Activated CD4-positive, alpha-beta memory T cell treated with anti-CD3 and anti-CD28 coated beads for 36 hours (primary cell): ENCODE measurements at regions not wholly inside any gene's neighbourhood (a gene's known extent, or its start where the extent isn't known, plus 50 kb on each side); places are given as distances from the start of the nearest gene placed in this dataset.

Experiments
- CTCF ChIA-PET: fragments of 350-600 bp; sonication (Branson Sonifier 250); formaldehyde crosslinking; loops from one replicate; lab custom pipeline; 2021; ENCODE audit warnings: antibody characterized with exemption, inconsistent platforms; lab: Charles Lee
- POLR2A ChIA-PET: fragments of 350-600 bp; sonication (Branson Sonifier 250); formaldehyde crosslinking; loops from one replicate; lab custom pipeline; 2021; ENCODE audit warnings: antibody characterized with exemption; lab: Charles Lee
- DNase-seq: peaks from one replicate; pipeline ENCODE4 v3.0.0-alpha.2; 2020
- H3K27ac Mint-ChIP-seq: one replicate; pipeline ENCODE4 v1.8.0; 2021; ENCODE audit warnings: mixed read lengths
- H3K27me3 Mint-ChIP-seq: one replicate; pipeline ENCODE4 v1.8.0; 2021; ENCODE audit warnings: mixed read lengths
- H3K36me3 Mint-ChIP-seq: one replicate; pipeline ENCODE4 v1.8.0; 2021; ENCODE audit warnings: mixed read lengths
- H3K4me1 Mint-ChIP-seq: one replicate; pipeline ENCODE4 v1.8.0; 2021; ENCODE audit warnings: low read depth, mixed read lengths
- H3K4me3 Mint-ChIP-seq: one replicate; pipeline ENCODE4 v1.8.0; 2021; ENCODE audit warnings: mild to moderate bottlenecking, mixed read lengths
- H3K9me3 Mint-ChIP-seq: one replicate; pipeline ENCODE4 v1.8.0; 2021; ENCODE audit warnings: mixed read lengths
- intact Hi-C: fragments of 100-400 bp; cut with micrococcal nuclease; formaldehyde crosslinking; loops from one replicate; pipeline ENCODE4 v1.15.1; 2023

DNA sequence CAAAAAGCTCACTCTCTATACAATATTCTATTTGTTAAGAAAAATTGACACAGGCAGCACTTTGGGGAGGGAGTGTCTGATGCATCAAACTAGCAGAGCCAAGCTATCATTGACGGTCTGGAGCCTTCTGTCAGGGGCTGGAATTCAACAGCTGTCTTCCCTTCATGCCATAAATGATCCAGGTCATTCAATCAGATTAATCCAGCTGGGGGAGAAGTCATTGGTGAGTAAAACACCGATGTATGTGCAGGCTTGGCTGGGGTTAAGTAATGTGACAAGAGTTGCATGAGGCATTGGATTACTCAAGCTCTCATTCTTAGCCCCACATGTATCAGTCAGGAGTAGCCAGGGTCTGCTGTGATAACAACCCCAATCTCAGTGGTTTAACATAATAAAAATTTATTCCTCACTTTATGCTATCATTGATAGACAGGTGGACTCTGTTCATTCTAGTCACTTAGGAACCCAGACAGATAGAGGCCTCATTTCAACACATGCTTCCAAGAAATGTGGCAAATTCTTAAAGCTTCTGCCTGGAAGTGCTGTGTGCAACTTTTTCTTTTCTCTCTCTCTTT is 118.1 kb upstream of the GADD45A start:
- peaks cover 6% of the 10 kb centered on the region for H3K4me1 Mint-ChIP-seq
- no peaks in the 10 kb centered on the region for H3K36me3 Mint-ChIP-seq
- H3K9me3 Mint-ChIP-seq = no peaks in the 10 kb centered on the region
- H3K27me3 Mint-ChIP-seq = no peaks in the 10 kb centered on the region
- no peak overlapping the region for H3K4me3 Mint-ChIP-seq
- intact Hi-C loops = no loop called here
- DNase-seq = no peak
- no peak overlapping the region for H3K27ac Mint-ChIP-seq
- POLR2A ChIA-PET = no interaction called here
- CTCF ChIA-PET = interaction anchor here (0.7 to 8.2 kb wide), 3 partner anchors 191 to 354 kb away, joined by 3 to 71 read pairs (median 6); no protein-coding TSS in a partner anchor

GRCh38 chr1:67570486-67571143 is 114.4 kb upstream of the GADD45A start:
- H3K27me3 Mint-ChIP-seq = no peaks in the 10 kb centered on the region
- CTCF ChIA-PET = interaction anchor here (1.6 to 8.2 kb wide), 5 partner anchors 9 to 195 kb away, joined by 4 to 71 read pairs (median 18); no protein-coding TSS in a partner anchor
- intact Hi-C loops = no loop called here
- no peaks in the 10 kb centered on the region for H3K9me3 Mint-ChIP-seq
- POLR2A ChIA-PET = interaction anchor here (1.1 kb wide), 1 partner anchor 164 kb away, joined by 3 read pairs; no protein-coding TSS in a partner anchor
- H3K4me3 Mint-ChIP-seq = no peak overlapping the region
- H3K36me3 Mint-ChIP-seq = no peaks in the 10 kb centered on the region
- H3K27ac Mint-ChIP-seq = no peak overlapping the region
- no peaks in the 10 kb centered on the region for H3K4me1 Mint-ChIP-seq
- no peak for DNase-seq

- no peaks in the 10 kb centered on the region for H3K36me3 Mint-ChIP-seq
- H3K4me1 Mint-ChIP-seq = no peaks in the 10 kb centered on the region
- no peak overlapping the region for H3K27ac Mint-ChIP-seq
- POLR2A ChIA-PET = interaction anchor here (1.1 kb wide), 1 partner anchor 163 kb away, joined by 3 read pairs; no protein-coding TSS in a partner anchor
- DNase-seq = no peak
- CTCF ChIA-PET = interaction anchor here (0.6 to 8.2 kb wide), 5 partner anchors 10 to 195 kb away, joined by 4 to 71 read pairs (median 18); no protein-coding TSS in a partner anchor
- no peak overlapping the region for H3K4me3 Mint-ChIP-seq
- intact Hi-C loops = no loop called here
- H3K27me3 Mint-ChIP-seq = no peaks in the 10 kb centered on the region
- H3K9me3 Mint-ChIP-seq = no peaks in the 10 kb centered on the region
Observed at GRCh38 chr1:67571406-67571805, 113.6 kb upstream of the GADD45A start.

DNA sequence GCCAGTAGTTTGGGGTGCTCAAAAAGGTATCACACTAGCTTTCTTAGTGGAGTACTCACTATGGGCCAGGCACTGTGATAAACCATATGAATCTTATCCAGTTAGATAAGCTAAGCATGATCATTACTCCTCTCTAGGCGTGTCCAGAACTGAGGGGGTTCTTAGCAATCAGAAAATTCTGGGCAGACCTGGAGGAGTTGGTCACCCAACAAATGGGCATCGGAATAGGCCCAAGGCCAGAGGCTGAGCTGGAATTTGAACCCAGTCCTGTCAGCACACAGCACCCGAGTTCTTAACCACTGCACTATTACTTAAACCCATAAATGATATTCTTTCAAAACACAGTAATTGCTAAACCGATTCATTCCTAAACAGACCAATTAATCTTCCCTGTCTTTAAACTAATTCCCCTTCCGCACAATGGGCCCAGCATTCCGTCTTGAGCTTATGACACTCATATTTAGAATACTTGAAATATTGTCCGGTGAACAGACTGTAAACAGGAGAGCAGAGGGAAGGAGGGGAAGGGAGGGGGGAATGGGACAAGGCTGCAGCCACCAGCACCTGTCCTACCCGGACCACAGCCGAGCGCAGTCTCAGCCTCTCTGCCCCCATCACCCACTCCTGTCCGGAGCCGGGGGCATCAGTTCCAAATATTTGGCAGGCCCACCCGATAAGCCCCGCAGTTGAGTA is 113.0 kb upstream of the GADD45A start:
- H3K4me1 Mint-ChIP-seq = no peaks in the 10 kb centered on the region
- no peak overlapping the region for H3K27ac Mint-ChIP-seq
- H3K9me3 Mint-ChIP-seq = no peaks in the 10 kb centered on the region
- H3K36me3 Mint-ChIP-seq = no peaks in the 10 kb centered on the region
- no peak overlapping the region for H3K4me3 Mint-ChIP-seq
- POLR2A ChIA-PET = interaction anchor here (0.7 kb wide), 1 partner anchor 231 kb away, joined by 4 read pairs; no protein-coding TSS in a partner anchor
- intact Hi-C loops = no loop called here
- no peak for DNase-seq
- H3K27me3 Mint-ChIP-seq = no peaks in the 10 kb centered on the region
- CTCF ChIA-PET = interaction anchor here (0.6 to 8.2 kb wide), 5 partner anchors 11 to 194 kb away, joined by 4 to 71 read pairs (median 18); no protein-coding TSS in a partner anchor

- Mint-ChIP-seq H3K9me3 (no peaks in the 10 kb centered on the region), H3K27me3 (no peaks in the 10 kb centered on the region), H3K27ac (no peak overlapping the region), H3K36me3 (no peaks in the 10 kb centered on the region), H3K4me1 (no peaks in the 10 kb centered on the region), H3K4me3 (no peak overlapping the region)
- POLR2A ChIA-PET = no interaction called here
- no peak for DNase-seq
- CTCF ChIA-PET = interaction anchor here (4.3 to 8.2 kb wide), 2 partner anchors 11 to 186 kb away, joined by 37 to 71 read pairs; no protein-coding TSS in a partner anchor
- intact Hi-C loops = no loop called here
Observed at GRCh38 chr1:67572594-67573221, 112.3 kb upstream of the GADD45A start.

GRCh38 chr1:67573311-67573872 is 111.6 kb upstream of the GADD45A start:
- Mint-ChIP-seq H3K9me3 (no peaks in the 10 kb centered on the region), H3K27me3 (no peaks in the 10 kb centered on the region), H3K4me1 (no peaks in the 10 kb centered on the region), H3K36me3 (no peaks in the 10 kb centered on the region), H3K4me3 (no peak overlapping the region), H3K27ac (no peak overlapping the region)
- intact Hi-C loops = no loop called here
- CTCF ChIA-PET = interaction anchor here (4.3 to 8.2 kb wide), 2 partner anchors 12 to 185 kb away, joined by 37 to 71 read pairs; no protein-coding TSS in a partner anchor
- DNase-seq = no peak
- POLR2A ChIA-PET = no interaction called here

GRCh38 chr1:67574221-67574620 is 110.8 kb upstream of the GADD45A start:
- no peak for DNase-seq
- Mint-ChIP-seq H3K4me3 (no peak overlapping the region), H3K27ac (no peak overlapping the region), H3K9me3 (no peaks in the 10 kb centered on the region), H3K27me3 (no peaks in the 10 kb centered on the region), H3K4me1 (no peaks in the 10 kb centered on the region), H3K36me3 (no peaks in the 10 kb centered on the region)
- ChIA-PET POLR2A (no interaction called here), CTCF (interaction anchor here (4.3 to 8.2 kb wide), 2 partner anchors 13 to 184 kb away, joined by 37 to 71 read pairs; no protein-coding TSS in a partner anchor)
- intact Hi-C loops = no loop called here

DNA sequence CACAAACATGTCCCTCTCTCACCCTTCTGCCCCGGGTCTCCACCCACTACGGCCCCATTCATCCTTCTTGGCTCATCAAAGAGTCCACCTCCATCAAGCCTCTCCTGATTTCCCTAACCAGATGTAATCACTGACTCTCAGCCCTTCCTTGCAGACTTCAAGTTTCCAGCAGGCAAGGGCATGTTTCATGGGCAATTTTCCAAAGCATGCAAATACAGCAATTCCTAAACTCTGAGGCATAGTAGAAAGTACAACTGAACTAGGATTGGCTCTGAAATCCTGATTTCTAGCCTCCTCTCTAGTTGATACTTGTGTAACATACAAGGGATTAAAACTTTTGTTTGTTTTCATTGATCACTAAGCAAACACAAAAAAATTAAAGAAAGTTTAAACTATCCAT is 109.1 kb upstream of the GADD45A start:
- no peaks in the 10 kb centered on the region for H3K36me3 Mint-ChIP-seq
- H3K4me3 Mint-ChIP-seq = no peak overlapping the region
- no peak overlapping the region for H3K27ac Mint-ChIP-seq
- H3K9me3 Mint-ChIP-seq = no peaks in the 10 kb centered on the region
- intact Hi-C loops = no loop called here
- no peaks in the 10 kb centered on the region for H3K27me3 Mint-ChIP-seq
- no peak for DNase-seq
- ChIA-PET POLR2A (no interaction called here), CTCF (no interaction called here)
- H3K4me1 Mint-ChIP-seq = no peaks in the 10 kb centered on the region

- intact Hi-C loops = no loop called here
- no peaks in the 10 kb centered on the region for H3K36me3 Mint-ChIP-seq
- DNase-seq = no peak
- no peaks in the 10 kb centered on the region for H3K9me3 Mint-ChIP-seq
- H3K4me3 Mint-ChIP-seq = no peak overlapping the region
- no peaks in the 10 kb centered on the region for H3K27me3 Mint-ChIP-seq
- no peak overlapping the region for H3K27ac Mint-ChIP-seq
- POLR2A ChIA-PET = no interaction called here
- no peaks in the 10 kb centered on the region for H3K4me1 Mint-ChIP-seq
- CTCF ChIA-PET = no interaction called here
Observed at GRCh38 chr1:67576474-67576873, 108.5 kb upstream of the GADD45A start.

DNA sequence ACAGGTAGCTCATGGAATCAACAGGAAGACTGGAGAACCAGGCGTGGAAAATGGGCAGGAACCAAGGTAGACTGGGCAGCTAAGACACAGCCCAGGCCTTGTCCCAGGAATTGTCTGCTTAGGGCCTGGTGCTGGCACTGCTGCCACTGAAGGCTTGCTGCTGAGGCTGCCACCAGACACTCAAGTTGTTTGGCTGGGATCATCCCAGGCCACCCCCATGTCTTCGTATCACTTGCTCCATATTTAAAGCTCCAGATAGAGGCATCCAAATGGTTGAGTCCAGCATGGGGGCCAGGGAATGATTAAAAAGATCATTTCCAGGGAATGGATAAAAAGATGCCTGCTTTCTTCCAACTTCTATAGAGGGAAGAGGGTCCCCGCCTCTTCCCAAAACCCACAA is 107.4 kb upstream of the GADD45A start:
- no peak for DNase-seq
- Mint-ChIP-seq H3K4me1 (no peaks in the 10 kb centered on the region), H3K4me3 (no peak overlapping the region), H3K9me3 (no peaks in the 10 kb centered on the region), H3K27me3 (no peaks in the 10 kb centered on the region), H3K27ac (no peak overlapping the region), H3K36me3 (no peaks in the 10 kb centered on the region)
- CTCF ChIA-PET = interaction anchor here (0.6 to 2.2 kb wide), 2 partner anchors 16 to 60 kb away, joined by 3 to 11 read pairs; no protein-coding TSS in a partner anchor
- intact Hi-C loops = no loop called here
- POLR2A ChIA-PET = no interaction called here

GRCh38 chr1:67578397-67579020 is 106.5 kb upstream of the GADD45A start:
- H3K27me3 Mint-ChIP-seq = no peaks in the 10 kb centered on the region
- no peak for DNase-seq
- H3K4me3 Mint-ChIP-seq = no peak overlapping the region
- intact Hi-C loops = no loop called here
- POLR2A ChIA-PET = no interaction called here
- H3K4me1 Mint-ChIP-seq = no peaks in the 10 kb centered on the region
- no peaks in the 10 kb centered on the region for H3K9me3 Mint-ChIP-seq
- H3K36me3 Mint-ChIP-seq = no peaks in the 10 kb centered on the region
- H3K27ac Mint-ChIP-seq = no peak overlapping the region
- CTCF ChIA-PET = interaction anchor here (0.9 to 2.2 kb wide), 3 partner anchors 17 to 182 kb away, joined by 3 to 11 read pairs (median 5); no protein-coding TSS in a partner anchor
